Stimulated activated CD4-positive, alpha-beta T cell treated with anti-CD3 and anti-CD28 coated beads, Interleukin-4, amount 100 ng/mL, for 1 hour (primary cell): ENCODE measurements at regions not wholly inside any gene's neighbourhood (a gene's known extent, or its start where the extent isn't known, plus 50 kb on each side); places are given as distances from the start of the nearest gene placed in this dataset.

Experiments
- DNase-seq: peaks from one replicate; pipeline ENCODE4 v3.0.0-alpha.2; 2020

DNA sequence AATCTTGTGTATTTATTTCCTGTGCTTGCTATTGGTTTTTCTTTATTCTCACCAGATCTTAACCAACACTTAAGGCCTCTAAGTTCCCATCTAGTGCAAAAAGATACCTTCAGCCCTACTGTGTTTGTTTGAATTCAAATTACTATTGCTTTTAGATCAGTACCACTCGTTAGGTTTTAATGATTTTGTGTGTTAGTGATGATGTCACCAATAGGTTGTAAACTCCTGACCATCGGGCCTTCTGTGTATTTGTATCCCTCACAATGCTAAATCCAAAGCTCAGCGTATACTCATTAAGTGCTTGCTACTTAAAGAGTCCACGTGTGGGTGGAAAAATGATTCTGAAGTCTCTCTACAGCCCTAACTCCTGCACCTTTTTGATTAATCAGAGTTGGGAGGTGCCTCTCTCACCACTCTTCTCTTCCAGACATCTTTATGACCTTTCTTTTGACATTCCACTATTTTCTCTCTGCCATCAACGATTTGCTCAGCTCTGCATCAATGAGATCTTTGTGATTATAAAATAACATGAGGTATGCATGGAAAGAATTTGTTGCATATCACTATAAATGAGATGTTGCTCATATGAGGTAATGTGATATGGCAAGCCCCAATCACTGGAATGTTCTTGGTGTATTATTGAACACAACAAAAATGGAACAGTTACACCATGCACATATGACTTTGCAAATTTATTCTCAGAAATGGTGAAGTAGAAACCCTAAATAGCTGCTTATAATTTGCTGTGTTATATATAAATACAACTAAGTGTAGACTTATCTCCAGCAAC lies 55.1 kb upstream of the LAMA2 start:
- DNase-seq = no peak

DNA sequence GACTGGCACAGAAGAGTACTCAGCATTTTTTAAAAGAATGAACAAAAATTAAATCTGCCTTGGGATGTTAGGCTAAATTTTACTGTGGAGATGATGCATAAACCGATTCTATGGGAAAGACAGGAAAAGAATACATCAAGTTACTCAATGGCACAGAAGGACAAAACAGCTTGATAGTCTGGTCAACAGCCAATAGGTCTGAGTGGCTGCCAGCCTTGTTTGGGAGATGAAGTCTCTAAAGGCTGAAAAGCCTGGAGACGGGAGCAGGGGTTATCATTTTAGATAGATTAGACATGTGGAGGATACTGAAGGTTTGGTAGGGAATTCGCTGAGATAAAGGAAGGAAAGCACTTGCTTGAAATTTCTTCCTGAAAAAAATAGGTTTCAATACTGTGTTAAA lies 56.3 kb upstream of the LAMA2 start:
- no peak for DNase-seq

DNA sequence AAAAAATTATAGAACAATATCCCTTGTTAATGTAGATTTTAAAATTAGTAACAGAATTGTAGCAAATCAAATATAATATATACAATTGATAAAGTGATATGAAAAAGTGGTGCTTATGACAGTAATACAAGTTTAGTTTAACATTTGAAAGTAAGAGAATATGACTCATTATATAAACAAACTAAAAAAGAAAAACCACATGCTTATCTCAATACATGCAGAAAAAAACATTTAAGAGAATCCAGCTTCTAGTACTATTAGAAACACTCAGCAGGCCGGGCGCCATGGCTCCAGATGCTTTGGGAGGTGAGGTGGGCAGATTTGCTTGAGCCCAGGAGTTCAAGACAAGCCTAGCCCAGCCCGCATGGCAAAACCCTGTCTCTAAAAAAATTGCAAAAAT lies 60.7 kb upstream of the LAMA2 start:
- no peak for DNase-seq

DNA sequence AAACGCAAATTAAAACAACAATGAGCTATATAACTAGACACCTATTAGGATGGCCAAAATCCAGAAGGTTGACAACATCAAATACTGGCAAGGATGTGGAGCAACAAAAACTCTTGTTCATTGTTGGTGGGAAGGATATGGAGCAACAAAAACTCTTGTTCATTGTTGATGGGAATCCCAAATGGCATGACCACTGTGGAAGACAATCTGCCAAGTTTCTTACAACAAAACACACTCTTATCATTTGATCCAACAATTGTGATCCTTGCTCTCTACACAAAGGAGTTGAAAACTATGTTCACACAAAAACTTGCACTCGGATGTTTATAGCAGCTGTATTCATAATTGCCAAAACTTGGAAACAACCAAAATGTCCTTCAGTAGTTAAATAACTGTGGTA lies 61.8 kb upstream of the LAMA2 start:
- no peak for DNase-seq

DNA sequence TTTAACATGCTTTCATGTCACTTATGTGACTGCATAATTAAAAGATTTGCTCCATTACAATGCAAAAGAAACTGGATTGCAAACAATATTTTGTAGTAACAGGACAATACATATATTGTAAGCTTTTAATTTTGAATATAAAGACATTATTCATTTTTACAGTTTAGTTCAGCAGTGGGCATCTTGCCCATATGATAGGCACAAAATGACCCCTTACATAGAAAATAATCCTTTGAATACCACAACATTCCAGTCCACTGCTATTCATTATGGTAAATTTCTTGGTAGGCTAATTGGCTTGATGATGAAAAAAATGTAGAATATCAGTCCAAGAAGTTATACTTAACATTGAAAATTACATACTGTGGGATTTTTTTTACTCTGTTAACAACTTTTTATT lies 74.1 kb upstream of the LAMA2 start:
- DNase-seq = no peak

DNA sequence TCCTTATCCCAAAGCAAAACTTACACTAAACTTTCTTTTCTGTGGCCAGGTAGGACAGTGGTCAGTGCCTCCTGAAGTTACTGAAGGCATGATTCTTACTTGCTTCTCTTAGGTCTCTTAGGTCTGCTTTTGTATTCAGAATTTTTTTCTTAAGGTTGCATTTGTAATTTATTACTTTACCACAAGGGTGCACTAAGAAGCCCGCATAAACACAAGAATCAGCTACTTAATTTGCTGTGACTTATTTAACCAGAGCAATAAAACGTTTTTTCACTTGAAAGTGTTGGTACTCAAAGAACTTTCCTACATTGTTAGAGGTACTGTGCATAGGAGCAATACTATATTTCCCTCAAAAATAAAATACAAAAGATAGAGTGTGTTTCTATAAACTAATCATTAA lies 75.4 kb upstream of the LAMA2 start:
- DNase-seq = no peak

DNA sequence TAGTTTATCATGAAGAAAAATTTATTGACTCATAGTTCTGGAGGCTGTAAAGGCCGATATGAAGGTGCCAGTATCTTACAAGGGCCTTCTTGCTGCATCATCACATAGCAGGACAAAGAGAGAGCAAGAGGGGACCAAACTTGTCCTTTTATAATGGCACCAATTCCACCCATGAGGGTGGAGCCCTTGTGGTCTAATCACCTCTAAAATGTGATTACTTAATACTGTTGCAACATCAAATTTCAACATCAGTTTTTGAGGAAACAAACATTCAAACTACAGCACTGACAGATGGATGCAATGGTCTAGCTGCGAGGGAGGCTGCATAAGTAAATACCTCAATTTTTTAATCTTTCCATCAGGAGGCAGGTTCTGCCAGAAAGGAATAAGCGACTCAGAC lies 76.7 kb upstream of the LAMA2 start:
- no peak for DNase-seq

DNA sequence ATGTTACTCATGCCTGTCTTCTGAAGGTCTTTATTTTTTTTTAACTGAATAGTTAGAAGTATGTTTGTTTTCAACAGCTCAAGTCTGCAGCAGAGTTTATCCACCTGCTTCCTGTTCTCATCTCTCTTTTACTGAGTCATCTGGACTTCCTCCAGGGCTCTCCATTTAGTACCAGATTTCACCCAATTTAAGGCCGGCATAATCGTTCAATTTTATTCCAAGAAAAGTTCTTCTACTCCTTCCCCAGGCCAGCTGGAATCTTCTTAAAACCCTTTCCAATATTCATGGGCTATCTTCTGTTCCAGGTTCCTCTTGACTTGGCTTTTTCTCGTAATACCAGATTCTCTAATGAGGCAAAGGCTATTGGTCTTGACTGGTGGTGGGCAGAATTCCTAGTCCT lies 79.0 kb upstream of the LAMA2 start:
- no peak for DNase-seq

DNA sequence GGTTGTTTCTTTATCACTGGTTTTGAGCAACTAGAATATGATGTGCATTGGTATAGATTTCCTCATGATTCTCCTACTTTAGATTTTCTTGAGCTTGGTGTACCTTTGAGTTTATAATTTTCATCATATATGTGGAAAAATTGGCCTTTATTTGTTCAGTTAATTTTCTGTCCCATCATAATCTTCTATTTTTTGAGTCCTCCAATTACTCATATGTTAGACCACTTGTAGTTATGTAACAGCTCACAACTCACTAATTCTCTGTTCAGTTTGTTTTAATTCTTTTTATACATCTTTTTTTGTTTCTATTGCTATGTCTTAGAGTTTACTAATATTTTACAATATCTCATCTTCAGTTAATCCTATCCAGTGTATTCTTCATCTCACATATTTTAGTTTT lies 81.3 kb upstream of the LAMA2 start:
- DNase-seq = no peak

DNA sequence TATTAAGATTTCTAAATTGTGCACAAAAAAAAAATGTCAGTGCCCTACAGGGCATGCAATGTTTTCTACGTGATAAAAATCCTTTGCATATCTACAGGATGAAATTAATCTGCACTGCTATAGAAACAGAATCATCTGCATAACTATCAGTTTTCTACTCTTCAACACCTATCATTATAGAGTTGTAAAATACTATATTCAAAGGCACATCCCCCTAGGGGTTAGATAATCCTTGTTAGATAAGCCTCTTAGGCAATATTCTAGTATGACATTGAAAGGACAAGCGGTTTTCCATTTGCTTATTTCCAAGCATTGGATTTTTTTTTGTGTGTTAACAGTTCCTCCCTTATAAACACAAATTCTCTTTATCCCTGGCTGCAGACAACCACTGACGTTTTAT lies 98.7 kb upstream of the LAMA2 start:
- no peak for DNase-seq

DNA sequence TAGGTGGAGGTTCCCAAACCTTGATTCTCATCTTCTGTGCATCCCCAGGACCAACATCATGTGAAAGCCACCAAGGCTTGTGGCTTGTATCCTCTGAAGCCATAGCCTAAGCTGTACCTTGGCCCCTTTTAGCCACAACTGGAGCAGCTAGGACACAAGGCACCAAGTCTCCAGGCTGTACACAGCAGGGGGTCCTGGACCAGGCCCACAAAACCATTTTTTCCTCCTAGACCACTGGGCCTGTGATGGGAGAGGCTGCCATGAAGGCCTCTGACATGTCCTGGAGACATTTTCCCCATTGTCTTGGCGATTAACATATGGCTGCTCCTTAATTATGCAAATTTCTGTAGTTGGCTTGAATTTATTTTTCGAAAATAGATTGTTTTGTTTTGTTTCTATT lies 114.8 kb upstream of the LAMA2 start:
- DNase-seq = no peak

DNA sequence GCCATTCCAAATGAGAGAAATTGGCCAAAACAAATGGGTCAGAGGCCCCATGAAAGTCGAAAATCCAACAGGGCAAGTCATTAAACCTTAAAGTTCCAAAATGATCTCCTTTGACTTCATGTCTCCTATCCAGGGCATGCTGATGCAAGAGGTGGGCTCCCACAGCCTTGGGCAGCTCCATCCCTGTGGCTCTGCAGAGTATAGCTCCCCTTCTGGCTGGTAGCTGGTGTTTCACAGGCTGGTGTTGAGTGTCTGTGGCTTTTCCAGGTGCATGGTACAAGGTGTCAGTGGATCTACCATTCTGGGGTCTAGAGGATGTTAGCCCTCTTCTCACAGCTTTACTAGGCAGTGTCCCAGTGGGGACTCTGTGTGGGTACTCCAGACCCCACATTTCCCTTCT lies 115.2 kb upstream of the LAMA2 start:
- DNase-seq = no peak

DNA sequence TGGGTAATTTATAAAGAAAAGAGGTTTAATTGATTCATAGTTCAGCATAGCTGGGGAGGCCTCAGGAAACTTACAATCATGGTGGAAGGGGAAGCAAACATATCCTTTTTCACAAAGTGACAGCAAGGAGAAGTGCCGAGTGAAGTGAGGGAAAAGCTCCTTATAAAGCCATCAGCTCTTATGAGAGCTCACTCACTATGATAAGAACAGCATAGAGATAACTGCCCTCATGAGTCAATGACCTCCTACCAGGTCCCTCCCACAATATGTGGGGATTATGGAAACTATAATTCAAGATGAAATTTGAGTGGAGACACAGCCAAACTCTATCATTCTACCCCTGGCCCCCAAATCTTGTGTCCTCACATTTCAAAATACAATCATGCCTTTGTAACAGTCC lies 115.8 kb upstream of the LAMA2 start:
- no peak for DNase-seq

DNA sequence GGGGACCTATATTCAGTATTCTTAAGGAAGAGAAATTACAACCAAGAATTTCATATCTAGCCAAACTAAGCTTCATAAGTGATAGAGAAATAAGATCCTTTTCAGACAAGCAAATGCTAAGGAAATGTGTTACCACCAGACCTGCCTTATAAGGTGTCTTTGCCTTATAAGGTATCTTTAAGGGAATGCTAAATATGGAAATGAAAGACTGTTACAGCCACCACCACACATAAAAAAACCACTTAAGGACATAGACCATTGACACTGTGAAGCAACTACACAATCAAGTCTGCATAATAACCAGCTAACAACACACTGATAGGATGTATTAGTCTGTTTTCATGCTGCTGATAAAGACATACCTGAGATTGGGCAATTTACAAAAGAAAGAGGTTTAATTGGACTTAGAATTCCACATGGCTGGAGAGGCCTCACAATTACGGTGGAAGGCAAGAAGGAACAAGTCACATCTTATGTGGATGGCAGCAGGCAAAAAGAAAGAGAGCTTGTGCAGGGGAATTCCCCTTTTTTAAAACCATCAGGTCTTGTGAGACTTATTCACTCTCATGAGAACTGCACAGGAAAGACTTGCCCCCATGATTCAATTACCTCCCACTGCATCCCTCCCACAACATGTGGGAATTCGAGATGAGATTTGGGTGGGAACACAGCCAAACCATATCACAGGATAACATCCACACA lies 119.2 kb upstream of the LAMA2 start:
- DNase-seq = no peak

DNA sequence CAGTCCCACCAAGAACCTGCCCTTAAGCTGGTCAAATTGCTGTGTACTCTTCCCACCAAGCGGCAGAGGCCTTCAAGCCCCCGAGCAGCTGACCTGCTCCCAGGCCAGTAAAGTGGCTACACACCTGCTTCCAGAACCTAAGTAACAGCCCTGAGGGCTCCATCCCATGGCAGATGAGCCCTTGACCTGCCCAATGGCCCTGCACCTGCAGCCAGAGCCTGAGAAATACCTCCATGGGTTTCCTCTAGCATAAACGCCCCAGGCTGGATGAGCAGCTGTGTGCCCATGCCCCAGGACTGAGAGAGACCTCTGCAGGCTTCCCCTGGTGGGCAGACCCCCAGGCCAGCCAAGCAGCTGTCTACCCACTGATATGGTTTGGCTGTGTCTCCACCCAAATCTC lies 123.0 kb upstream of the LAMA2 start:
- DNase-seq = no peak

DNA sequence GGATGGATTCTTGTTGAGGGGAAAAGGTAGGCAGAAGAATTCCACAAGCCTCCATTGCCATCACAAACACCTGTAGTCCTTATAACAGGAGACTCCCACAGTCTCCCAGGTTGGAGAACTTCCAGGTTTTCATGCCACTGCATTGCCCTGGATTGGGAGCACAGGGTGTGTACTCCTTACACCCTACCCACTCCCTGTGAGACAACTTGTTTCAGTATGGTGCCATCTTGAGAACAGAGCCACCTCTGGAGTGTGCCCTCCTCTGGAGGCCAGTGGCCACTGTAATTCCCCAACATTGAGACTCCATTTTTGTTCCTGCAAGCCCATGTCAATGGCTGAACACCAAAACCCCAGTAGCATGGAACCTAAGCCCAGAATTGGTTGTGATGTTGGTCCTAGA lies 123.5 kb upstream of the LAMA2 start:
- no peak for DNase-seq

DNA sequence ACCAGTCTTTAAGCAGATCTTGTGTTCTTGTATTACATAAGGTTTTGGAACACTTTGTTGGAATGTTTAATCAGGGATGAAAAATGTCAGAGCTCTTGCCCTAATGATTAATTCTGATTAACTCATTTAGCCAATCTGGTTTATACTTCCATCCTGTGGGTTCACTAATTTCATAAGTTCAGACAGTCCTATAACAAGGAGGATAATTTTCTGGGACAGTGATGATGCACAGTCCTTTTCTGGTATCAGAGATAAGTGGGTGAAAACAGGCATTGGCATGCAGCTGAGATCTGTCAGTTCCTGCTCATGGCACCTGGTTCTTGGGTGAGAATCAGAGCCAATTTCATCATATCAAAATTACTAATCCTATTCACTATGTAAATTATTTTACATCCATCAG lies 125.0 kb upstream of the LAMA2 start:
- DNase-seq = no peak

DNA sequence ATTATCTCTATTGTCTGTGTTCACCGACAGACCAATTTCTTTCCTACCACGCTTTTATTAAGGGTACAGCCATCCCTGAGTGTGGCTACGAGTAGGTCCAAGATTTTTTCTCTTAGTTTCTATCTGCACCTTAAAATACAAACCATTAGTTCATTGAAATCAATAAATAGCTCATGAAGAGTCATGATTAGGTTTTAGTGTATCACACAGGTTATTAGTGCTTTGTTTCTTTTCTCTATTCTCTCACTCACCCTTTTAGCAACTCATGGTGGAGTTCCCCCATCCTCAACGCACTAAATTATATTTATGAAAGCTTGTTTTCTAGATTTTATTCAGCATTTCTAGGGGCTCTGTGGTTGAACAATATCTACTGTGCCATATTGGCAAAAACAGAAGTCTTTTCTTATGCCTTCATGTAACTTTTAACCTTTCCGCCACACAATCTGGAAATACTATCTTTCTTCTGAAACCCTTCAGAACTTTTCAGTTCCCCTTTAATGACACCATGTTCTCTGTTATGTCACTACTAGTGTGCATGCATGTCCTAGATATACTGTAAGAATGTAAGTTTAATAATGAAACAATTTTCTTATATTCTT lies 128.2 kb upstream of the LAMA2 start:
- no peak for DNase-seq

DNA sequence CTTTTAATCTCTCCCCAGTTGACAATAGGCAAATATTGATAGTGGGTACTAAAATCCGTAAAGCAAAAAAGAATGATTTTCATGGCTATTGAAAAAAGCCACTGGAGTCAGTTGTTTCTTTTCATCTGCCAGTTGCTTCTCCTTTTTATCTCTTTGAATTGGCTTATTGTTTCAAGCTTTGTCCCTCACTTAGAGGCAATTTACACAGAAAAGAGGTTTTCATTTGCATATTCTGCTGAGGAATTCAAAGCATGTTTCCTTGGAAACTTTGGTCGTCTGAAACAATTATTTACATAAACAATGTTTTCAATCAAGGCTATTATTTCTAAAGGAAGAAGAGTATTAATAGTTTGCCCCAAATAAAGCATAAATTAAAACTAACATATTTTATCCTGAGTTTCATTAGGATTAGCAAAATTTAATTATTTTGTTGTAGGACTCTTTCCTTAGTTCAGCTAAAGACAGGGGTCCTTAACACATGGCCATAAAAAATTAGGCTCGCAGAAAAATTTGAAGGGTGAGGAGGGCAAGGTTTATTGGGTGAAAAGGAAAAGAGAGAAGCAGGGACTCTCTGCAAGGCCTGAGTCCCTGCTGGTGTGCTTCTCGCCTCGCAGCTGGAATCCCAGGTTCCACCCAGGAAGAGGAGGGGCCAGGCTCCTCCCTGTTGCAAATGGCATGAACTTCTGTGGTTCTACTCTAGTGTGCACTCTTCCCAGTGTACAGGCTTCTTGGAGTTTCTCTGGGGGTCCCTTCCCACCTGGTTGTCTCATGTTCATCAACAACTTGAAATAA lies 138.8 kb upstream of the LAMA2 start:
- no peak for DNase-seq

DNA sequence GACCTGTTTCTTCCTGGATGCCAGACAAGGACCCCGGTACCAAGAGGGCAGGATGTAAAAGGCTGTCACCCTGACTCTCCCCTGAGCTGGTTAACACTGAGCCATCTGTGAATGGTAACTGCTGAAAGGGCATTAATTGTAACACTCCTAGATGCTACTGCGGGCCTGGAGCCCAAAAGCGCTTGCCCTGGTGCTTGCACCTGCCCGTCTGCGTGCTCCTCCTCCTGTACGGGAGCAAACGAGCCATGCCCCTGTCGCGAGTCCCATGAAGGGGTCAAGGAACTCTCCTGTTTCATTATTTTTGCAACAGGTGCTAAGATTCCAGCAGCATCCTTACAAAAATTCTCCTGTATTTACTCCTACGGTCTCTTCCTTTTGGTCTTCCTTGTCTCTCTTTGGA lies 140.0 kb upstream of the LAMA2 start:
- no peak for DNase-seq

DNA sequence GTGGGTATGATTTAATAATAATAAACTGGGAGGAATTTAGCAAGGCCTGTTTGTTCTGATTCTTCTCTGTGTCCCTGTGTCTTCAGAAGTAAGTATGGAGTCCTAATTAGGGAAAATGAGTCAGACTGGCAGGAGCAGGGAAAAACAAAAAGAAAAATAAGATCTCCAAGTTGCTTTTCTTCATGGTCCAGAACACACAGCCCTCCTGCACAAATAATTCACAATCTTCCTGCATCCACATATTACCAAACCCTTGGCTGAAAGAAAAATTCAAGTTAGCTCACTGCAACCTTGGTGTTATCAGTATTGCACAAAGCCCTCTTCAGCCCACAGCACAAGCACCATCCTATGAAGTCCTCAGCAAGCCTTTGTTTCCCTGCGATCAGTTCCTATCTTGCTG lies 142.0 kb upstream of the LAMA2 start:
- DNase-seq = no peak

DNA sequence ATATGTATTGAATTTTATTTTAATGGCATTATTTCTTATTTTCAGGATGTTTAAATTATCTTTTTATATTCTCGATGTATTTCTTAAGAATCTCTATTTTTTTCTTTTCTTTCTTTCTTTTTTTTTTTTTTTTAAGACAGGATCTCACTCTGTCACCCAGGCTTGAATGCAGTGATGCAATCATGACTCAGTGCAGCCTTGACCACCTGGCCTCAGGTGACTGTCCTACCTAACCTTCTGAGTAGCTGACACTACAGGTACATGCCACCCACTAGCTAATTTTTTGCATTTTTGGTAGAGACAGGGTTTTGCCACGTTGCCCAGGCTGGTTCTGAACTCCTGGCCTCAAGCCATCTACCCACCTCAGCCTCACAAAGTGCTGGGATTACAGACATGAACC lies 143.8 kb upstream of the LAMA2 start:
- no peak for DNase-seq

DNA sequence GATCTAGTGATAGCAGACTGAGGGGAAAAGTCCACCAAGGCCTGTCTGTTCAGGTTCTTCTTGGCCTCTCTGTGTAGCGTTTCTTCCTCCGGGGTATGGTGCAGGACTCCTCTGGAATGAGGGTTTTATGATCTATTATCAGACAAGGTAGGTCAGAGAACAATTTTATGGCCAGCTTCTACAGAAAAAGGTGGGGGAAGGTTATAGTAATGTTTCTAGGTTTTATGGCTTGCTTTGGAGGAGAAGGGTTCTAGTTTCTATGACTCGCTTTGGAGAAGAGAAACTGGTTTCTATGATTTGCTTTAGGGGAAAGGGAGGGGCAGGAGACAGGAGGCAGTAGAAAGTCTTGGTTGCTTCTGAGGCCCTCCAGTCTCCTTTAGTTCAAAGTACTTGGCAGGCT lies 144.8 kb upstream of the LAMA2 start:
- no peak for DNase-seq

DNA sequence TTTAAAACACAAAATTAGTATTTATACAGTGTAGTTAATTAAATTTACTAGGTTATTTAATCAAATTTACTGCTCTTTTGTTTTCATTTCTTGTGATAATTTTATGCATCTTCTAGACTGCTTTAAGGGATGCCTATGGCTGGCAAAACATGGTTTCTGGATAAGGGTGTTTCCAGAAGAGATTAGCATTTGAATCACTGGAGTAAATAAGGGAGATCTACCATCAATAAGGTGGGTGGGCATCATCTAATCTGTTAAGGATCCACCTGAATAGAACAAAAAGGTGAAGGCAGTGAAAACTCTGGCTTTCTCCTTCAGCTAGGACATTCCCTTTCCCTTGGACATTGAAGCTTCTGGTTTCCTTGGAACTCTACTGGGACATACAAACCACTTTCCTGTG lies 146.2 kb upstream of the LAMA2 start:
- no peak for DNase-seq
